Astrocyte of the cerebellum (primary cell): ENCODE measurements at regions not wholly inside any gene's neighbourhood (a gene's known extent, or its start where the extent isn't known, plus 50 kb on each side); places are given as distances from the start of the nearest gene placed in this dataset.

Source experiments
- DNase-seq: peaks from one replicate; pipeline ENCODE4 v3.0.0-alpha.2; 2011; ENCODE audit warnings: low read depth
- H3K4me3 ChIP-seq: 2 replicates; pipeline ENCODE4 v1.5.1; 2011; ENCODE audit warnings: mild to moderate bottlenecking, low read depth, low read length, moderate library complexity
- CTCF ChIP-seq: IDR thresholded peaks from 2 replicates; pipeline ENCODE4 v1.5.1; 2012; ENCODE audit warnings: low read length, low read depth, moderate library complexity, mild to moderate bottlenecking; ENCODE audit errors: missing control alignments
- in situ Hi-C: cut with HindIII; loops from 2 replicates; pipeline ENCODE4 v1.10.0; 2017; ENCODE audit warnings: low sequenced_read_pairs

DNA sequence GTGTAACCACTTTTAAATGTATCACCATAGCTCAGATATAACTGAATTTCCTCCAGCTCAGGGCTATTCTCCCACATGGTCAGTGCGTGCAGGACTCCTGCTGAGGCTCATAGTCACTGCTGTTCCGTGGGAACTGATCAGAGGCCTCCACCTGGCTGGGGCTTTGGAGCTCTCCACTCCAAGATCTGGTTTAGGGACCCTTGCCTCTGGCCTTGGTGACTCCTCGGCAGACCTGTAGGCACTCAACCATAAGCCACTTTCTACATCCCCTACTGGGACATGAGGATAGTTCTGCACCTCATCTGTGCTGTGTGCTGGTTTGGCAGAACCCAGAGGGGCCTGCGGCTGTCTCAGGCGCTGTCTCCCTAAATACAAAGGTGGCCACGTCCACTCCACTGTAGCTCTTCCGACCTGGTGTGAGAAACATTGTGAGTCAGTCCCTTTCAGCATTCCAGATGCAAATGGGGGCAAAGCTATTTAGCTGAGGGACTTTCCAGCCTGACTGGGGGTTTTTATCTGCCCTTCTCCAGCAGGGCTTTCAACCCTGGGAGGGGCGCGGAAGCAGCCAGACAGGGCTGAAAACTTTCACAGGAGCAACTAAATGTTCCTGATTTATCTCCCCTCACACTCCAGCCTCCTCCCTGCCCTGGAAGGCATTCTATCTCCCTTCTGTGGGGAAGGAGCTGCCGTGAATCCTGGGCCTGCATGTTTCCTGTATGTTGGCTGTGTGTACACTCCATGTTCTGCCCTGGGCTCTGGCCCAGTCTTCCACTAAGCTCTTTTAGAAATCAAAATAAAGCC is 218.3 kb upstream of the DAAM1 start:
- in situ Hi-C loops, result no loop called here
- no peak for TF ChIP-seq CTCF

DNA sequence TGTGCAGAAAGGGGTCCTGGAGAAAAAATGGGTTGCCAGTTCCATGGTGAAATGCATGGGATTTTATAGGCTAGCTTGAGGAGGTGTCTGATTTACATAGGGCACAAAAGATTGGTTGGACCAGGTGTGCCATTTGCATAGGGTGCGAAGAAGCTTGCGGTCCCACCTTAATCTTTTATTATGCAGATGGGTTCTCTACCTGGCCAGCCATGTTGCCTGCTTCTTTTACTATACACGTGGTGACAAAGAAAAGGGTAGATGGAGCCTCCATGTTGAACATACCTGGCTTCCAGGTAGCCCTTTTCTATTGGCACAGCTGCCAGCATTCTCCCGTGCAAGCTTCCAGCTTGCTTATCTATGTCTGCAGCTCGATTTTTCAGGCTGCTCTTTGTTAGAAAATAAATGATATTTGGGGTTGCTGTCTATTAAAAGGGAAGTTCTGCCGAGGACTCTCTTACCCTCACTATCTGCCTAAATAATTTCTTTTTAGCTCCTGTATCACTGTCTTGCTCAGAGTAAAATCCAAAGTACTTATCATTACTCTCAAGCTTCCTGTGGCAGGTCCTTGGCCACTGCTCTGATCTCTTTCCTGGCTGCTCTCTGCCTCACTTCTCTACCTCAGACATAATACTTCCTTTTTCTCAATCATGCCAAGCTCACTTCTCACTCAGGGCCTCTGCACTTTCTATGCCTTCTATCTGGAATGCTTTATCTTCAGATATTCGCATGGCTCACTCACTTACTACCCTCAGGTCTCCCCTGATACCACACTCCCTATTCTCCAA is 216.0 kb upstream of the DAAM1 start:
- in situ Hi-C loops, result no loop called here
- no peak for DNase-seq
- H3K4me3 ChIP-seq, result no peak overlapping the region

More for the DNA sequence above, 218.3 kb upstream of the DAAM1 start:
- no peak for DNase-seq
- no peak overlapping the region for H3K4me3 ChIP-seq

GRCh38 chr14:58977366-58977765 is 211.1 kb upstream of the DAAM1 start:
- no peak for DNase-seq

More for the DNA sequence above, 216.0 kb upstream of the DAAM1 start:
- TF ChIP-seq CTCF, result no peak

GRCh38 chr14:58978343-58978742 is 210.1 kb upstream of the DAAM1 start:
- no peak overlapping the region for H3K4me3 ChIP-seq
- TF ChIP-seq CTCF, result no peak
- in situ Hi-C loops, result no loop called here
- no peak for DNase-seq

More at GRCh38 chr14:58977366-58977765, 211.1 kb upstream of the DAAM1 start:
- H3K4me3 ChIP-seq, result no peak overlapping the region
- in situ Hi-C loops, result no loop called here
- TF ChIP-seq CTCF, result no peak

DNA sequence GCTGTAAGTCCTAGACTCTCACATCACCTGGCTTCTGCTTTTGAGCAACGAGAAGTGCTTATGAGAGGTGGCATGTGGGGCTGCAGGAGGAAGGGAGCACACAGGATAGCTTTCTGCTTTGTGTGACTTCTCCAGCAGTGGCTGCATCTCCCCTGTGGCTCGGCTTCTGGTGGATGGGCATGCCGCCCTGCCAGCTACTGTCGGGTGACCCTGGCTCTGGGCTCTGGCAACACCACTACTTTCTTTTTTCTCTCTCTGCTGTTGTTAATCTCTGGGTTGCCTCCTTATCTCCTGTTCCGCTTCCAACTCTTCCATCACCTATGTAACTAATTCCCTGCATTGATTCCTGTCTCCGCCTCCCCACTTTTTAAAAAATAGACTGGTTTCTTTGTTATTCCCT is 209.1 kb upstream of the DAAM1 start:
- DNase-seq, result no peak
- H3K4me3 ChIP-seq, result no peak overlapping the region
- in situ Hi-C loops, result no loop called here
- no peak for TF ChIP-seq CTCF

DNA sequence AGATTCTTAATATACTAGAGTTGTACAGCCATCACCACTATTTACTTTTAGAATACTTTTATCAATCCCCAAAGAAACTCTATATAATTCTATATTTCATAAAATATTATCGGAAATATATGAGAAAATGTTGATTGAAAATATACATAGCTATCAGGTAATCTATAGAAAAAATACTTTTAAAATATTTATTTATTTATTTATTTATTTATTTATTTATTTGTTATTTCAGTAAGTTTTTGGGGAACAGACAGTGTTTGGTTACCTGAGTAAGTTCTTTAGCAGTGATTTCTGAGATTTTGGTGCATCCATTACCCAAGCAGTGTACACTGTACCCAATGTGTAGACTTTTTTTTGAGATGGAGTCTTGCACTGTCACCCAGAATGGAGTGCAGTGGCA is 206.6 kb upstream of the DAAM1 start:
- TF ChIP-seq CTCF, result no peak
- DNase-seq, result no peak
- no peak overlapping the region for H3K4me3 ChIP-seq
- in situ Hi-C loops, result no loop called here
